ENCODE measurements at regions not wholly inside any gene's neighbourhood (a gene's known extent, or its start where the extent isn't known, plus 50 kb on each side); places are given as distances from the start of the nearest gene placed in this dataset.
"Not testable (repeated sequence)": the region's sequence is repeated elsewhere in the genome, so short reads cannot be mapped to it uniquely, and the experiment has no call there.

- no peak for DNase-seq (ENCODE audit: low read depth in 2 of 2)
Measured at GRCh38 chr4:188728359-188728758, 589.1 kb downstream of the TRIML1 start.

- DNase-seq (ENCODE audit: low read depth in 2 of 2) = no peak
Measured at GRCh38 chr4:188732131-188732530, 592.9 kb downstream of the TRIML1 start.

- DNase-seq (ENCODE audit: low read depth in 2 of 2) = no peak
Measured at GRCh38 chr4:188735082-188735481, 595.8 kb downstream of the TRIML1 start.

- DNase-seq (ENCODE audit: low read depth in 2 of 2) = no peak
Measured at GRCh38 chr4:188737251-188738002, 598.2 kb downstream of the TRIML1 start.

- not testable (repeated sequence) for DNase-seq (ENCODE audit: low read depth in 2 of 2)
Measured at GRCh38 chr4:188738290-188738689, 599.0 kb downstream of the TRIML1 start.

- not testable (repeated sequence) for DNase-seq (ENCODE audit: low read depth in 2 of 2)
Measured at GRCh38 chr4:188740172-188740571, 600.9 kb downstream of the TRIML1 start.

- not testable (repeated sequence) for DNase-seq (ENCODE audit: low read depth in 2 of 2)
Measured at GRCh38 chr4:188740791-188741190, 601.5 kb downstream of the TRIML1 start.

GRCh38 chr4:188754372-188755002 is 615.2 kb downstream of the TRIML1 start:
- DNase-seq (ENCODE audit: low read depth in 2 of 2) = no peak

- DNase-seq (ENCODE audit: low read depth in 2 of 2) = no peak
Measured at GRCh38 chr4:188767496-188767895, 628.3 kb downstream of the TRIML1 start.

- DNase-seq (ENCODE audit: low read depth in 2 of 2) = no peak
Measured at GRCh38 chr4:188778905-188779304, 639.7 kb downstream of the TRIML1 start.

- DNase-seq (ENCODE audit: low read depth in 2 of 2) = no peak
Measured at GRCh38 chr4:188779581-188779980, 640.3 kb downstream of the TRIML1 start.

- no peak for DNase-seq (ENCODE audit: low read depth in 2 of 2)
Measured at GRCh38 chr4:188780028-188780427, 640.8 kb downstream of the TRIML1 start.

GRCh38 chr4:188780686-188781085 is 641.4 kb downstream of the TRIML1 start:
- no peak for DNase-seq (ENCODE audit: low read depth in 2 of 2)

GRCh38 chr4:188781655-188782054 is 642.4 kb downstream of the TRIML1 start:
- DNase-seq (ENCODE audit: low read depth in 2 of 2) = no peak

GRCh38 chr4:188783175-188783574 is 643.9 kb downstream of the TRIML1 start:
- DNase-seq (ENCODE audit: low read depth in 2 of 2) = no peak

- no peak for DNase-seq (ENCODE audit: low read depth in 2 of 2)
Measured at GRCh38 chr4:188783606-188784160, 644.4 kb downstream of the TRIML1 start.

- DNase-seq (ENCODE audit: low read depth in 2 of 2) = not testable (repeated sequence)
Measured at GRCh38 chr4:188796600-188796999, 657.4 kb downstream of the TRIML1 start.

- not testable (repeated sequence) for DNase-seq (ENCODE audit: low read depth in 2 of 2)
Measured at GRCh38 chr4:188797011-188797410, 657.8 kb downstream of the TRIML1 start.

- no peak for DNase-seq (ENCODE audit: low read depth in 2 of 2)
Measured at GRCh38 chr4:188804861-188805260, 665.6 kb downstream of the TRIML1 start.

GRCh38 chr4:188811121-188811520 is 671.9 kb downstream of the TRIML1 start:
- DNase-seq (ENCODE audit: low read depth in 2 of 2) = no peak

GRCh38 chr4:188812644-188813043 is 673.4 kb downstream of the TRIML1 start:
- no peak for DNase-seq (ENCODE audit: low read depth in 2 of 2)

- DNase-seq (ENCODE audit: low read depth in 2 of 2) = no peak
Measured at GRCh38 chr4:188818300-188818699, 679.1 kb downstream of the TRIML1 start.

GRCh38 chr4:188819233-188819632 is 680.0 kb downstream of the TRIML1 start:
- no peak for DNase-seq (ENCODE audit: low read depth in 2 of 2)

Measured in activated CD4-positive, alpha-beta T cell treated with anti-CD3 and anti-CD28 coated beads for 24 hours (primary cell).